GM12875 (cell line): ENCODE measurements at regions not wholly inside any gene's neighbourhood (a gene's known extent, or its start where the extent isn't known, plus 50 kb on each side); places are given as distances from the start of the nearest gene placed in this dataset.

Experiments used
- H3K4me3 ChIP-seq: one replicate; pipeline ENCODE4 v1.5.1; 2011; ENCODE audit warnings: low read depth, low read length, control low read depth
- CTCF ChIP-seq: IDR thresholded peaks from 2 replicates; pipeline ENCODE4 v1.5.1; 2011; ENCODE audit warnings: low read depth, mild to moderate bottlenecking, control low read depth, inconsistent platforms, low read length, moderate library complexity, borderline replicate concordance; ENCODE audit not compliant: insufficient read depth

DNA sequence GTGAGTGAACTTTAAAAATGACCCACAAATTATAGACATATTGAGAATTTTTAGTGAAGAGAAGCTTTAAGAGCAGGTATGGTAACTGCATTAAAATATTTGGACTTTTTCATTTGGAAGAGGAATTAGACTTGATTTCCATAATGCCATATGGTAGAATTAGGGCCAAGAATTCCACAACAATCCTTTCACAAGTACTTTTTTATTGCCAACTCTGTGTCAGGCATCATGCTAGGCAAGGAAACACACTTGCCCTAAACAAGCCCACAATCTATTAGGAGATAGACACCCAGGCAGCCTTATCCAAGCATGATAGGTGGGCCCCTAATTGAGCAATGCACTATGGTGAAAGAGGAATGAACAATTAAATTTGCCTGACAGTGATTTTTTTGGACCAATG lies 353.0 kb downstream of the TGFB2 start:
- H3K4me3 ChIP-seq = no peak overlapping the region
- TF ChIP-seq CTCF = no peak

DNA sequence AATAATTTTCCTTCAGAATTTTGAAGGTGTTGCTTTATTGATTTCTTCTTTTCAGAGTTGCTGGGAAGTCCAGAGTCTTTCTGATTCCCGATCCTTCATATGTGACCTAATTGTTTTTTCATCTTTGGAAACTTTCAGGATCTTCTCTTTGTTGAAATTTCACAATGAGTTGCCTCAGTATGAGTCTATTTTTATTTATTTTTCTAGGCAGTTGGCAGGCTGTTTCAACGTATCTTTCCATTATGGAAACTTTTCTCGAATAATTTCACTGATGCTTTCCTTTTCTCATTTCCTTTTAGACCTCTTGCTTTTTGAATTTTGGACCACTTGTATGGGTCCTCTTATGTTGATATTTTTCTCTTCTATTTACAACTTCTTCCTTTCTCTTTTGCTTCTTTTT lies 354.3 kb downstream of the TGFB2 start:
- H3K4me3 ChIP-seq = no peak overlapping the region

GRCh38 chr1:218699865-218700264 lies 354.7 kb downstream of the TGFB2 start:
- TF ChIP-seq CTCF = no peak
- H3K4me3 ChIP-seq = no peak overlapping the region

More for the DNA sequence above, 354.3 kb downstream of the TGFB2 start:
- TF ChIP-seq CTCF = no peak

DNA sequence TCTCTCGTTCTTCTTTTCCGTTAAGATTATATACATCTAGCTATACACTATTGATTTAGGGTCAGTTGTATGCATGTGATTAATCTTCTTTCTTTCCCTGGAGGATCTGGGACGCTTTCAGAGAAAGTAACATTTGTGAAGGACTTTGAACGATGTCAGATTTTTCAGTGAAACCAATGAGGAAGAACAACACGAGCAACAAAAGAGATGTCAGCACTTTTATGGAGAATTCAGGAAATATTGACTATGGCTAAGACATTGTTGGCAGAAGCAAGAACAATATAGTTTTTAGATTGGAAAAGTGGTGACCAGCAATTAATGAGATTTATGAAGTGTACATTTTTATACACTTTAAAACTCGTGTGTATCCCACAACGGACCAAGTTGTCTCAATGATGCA lies 355.5 kb downstream of the TGFB2 start:
- H3K4me3 ChIP-seq = no peak overlapping the region
- no peak for TF ChIP-seq CTCF

- H3K4me3 ChIP-seq = no peak overlapping the region
- TF ChIP-seq CTCF = no peak
Observed at GRCh38 chr1:218701131-218701530, 356.0 kb downstream of the TGFB2 start.

DNA sequence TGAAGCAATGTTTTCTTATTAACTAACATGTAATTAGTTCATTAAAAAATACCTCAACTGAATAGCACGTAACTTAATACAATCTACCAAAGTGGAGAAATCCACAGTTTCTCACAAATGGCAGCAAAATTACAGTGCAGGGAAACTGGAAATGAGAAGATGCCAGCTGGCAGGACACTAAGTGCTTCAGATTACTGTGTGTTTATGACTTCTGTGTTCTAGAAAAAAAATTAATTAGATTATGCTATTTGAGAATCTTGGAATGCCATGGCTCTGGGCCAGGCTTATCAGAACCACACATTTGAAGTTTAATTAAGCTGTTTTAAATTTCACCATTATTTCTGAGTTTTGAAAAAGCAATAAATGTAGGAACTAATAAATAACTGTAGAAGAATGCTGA lies 357.6 kb downstream of the TGFB2 start:
- H3K4me3 ChIP-seq = no peak overlapping the region
- TF ChIP-seq CTCF = no peak

DNA sequence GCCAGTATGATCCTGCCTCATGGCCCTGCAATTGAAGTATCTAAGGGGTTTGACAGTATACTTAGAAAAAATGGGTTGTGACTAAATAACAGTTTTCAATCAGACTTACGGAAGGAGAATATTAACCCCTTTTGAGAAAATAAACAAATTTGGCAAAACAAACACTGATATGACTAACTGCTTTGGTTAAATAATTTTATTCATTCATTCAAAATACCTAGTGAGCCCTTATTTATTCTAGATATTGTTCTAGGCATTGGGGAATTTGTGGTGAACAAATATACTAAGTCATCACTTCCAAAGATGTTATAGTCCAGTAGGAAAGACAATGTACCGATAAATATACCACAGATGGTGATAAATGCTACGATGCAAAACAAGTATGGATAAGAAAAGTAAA lies 358.7 kb downstream of the TGFB2 start:
- no peak for TF ChIP-seq CTCF
- no peak overlapping the region for H3K4me3 ChIP-seq
